Glutamatergic neuron (in vitro differentiated cells): ENCODE measurements at regions not wholly inside any gene's neighbourhood (a gene's known extent, or its start where the extent isn't known, plus 50 kb on each side); places are given as distances from the start of the nearest gene placed in this dataset.
A peak's percentile ranks its signal among the peaks of the same experiment; 100 is the strongest.

Experiments
- DNase-seq: peaks from one replicate; pipeline ENCODE4 v3.0.0; 2022
- H3K27ac Mint-ChIP-seq: one replicate; pipeline ENCODE4 v1.8.0; 2020; ENCODE audit warnings: mild to moderate bottlenecking, mixed read lengths, inconsistent platforms; ENCODE audit not compliant: unreplicated experiment
- H3K27me3 Mint-ChIP-seq: one replicate; pipeline ENCODE4 v1.8.0; 2020; ENCODE audit warnings: mild to moderate bottlenecking, moderate library complexity, mixed read lengths, inconsistent platforms; ENCODE audit not compliant: unreplicated experiment
- H3K36me3 Mint-ChIP-seq: one replicate; pipeline ENCODE4 v1.8.0; 2020; ENCODE audit warnings: mild to moderate bottlenecking, mixed read lengths, inconsistent platforms; ENCODE audit not compliant: unreplicated experiment
- H3K4me1 Mint-ChIP-seq: one replicate; pipeline ENCODE4 v1.8.0; 2020; ENCODE audit warnings: mild to moderate bottlenecking, low read depth, mixed read lengths, inconsistent platforms; ENCODE audit not compliant: unreplicated experiment
- H3K4me3 Mint-ChIP-seq: one replicate; pipeline ENCODE4 v1.8.0; 2020; ENCODE audit warnings: mild to moderate bottlenecking, mixed read lengths, inconsistent platforms; ENCODE audit not compliant: unreplicated experiment
- H3K9me3 Mint-ChIP-seq: one replicate; pipeline ENCODE4 v1.8.0; 2020; ENCODE audit warnings: mild to moderate bottlenecking, moderate library complexity, mixed read lengths, inconsistent platforms; ENCODE audit not compliant: unreplicated experiment
- TF ChIP-seq, protein P1 (sequence below): fragments of 200-600 bp; sonication (generic); IDR thresholded peaks from one replicate; pipeline ENCODE4 v1.5.0; 2021; ENCODE audit not compliant: partially characterized antibody, unreplicated experiment

DNA sequence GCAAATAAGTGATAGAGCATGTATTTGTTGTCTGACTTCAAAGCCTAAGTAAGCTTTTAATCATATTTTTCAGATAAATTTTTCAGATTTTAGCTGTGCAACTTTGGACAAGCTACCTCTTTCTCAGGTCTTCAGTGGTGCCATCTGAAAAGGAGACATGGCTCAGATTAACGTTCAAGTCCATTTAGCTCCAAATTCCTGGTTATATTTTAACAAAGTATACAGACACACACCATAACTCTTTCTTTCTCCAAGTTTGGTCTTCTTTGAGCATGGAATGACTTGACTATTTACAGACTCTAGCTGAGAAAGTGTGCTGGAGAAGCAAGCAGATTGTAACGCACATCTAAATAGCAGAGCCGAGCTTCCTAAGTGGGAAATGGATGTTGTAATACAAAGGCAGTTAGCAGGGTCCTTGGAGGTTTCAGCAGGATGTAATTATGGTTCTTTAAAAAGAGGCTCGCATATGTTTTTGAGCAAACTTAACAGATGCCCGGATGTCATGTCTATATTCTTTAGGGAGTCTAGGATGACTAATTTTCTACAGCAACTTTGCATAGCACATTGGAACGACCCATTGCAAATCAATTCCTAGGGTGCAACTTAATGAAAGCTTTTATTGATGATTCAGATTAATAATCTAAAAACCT lies 128.1 kb upstream of the E2F8 start:
- TF ChIP-seq, protein P1, sequence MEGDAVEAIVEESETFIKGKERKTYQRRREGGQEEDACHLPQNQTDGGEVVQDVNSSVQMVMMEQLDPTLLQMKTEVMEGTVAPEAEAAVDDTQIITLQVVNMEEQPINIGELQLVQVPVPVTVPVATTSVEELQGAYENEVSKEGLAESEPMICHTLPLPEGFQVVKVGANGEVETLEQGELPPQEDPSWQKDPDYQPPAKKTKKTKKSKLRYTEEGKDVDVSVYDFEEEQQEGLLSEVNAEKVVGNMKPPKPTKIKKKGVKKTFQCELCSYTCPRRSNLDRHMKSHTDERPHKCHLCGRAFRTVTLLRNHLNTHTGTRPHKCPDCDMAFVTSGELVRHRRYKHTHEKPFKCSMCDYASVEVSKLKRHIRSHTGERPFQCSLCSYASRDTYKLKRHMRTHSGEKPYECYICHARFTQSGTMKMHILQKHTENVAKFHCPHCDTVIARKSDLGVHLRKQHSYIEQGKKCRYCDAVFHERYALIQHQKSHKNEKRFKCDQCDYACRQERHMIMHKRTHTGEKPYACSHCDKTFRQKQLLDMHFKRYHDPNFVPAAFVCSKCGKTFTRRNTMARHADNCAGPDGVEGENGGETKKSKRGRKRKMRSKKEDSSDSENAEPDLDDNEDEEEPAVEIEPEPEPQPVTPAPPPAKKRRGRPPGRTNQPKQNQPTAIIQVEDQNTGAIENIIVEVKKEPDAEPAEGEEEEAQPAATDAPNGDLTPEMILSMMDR, result no peak
- Mint-ChIP-seq H3K36me3 (no peaks in the 10 kb centered on the region), H3K27me3 (peaks cover 8% of the 10 kb centered on the region), H3K4me1 (peaks cover 75% of the 10 kb centered on the region), H3K4me3 (peak overlapping the region; percentile 32), H3K27ac (peak overlapping the region; percentile 79), H3K9me3 (peaks cover 7% of the 10 kb centered on the region)
- no peak for DNase-seq

DNA sequence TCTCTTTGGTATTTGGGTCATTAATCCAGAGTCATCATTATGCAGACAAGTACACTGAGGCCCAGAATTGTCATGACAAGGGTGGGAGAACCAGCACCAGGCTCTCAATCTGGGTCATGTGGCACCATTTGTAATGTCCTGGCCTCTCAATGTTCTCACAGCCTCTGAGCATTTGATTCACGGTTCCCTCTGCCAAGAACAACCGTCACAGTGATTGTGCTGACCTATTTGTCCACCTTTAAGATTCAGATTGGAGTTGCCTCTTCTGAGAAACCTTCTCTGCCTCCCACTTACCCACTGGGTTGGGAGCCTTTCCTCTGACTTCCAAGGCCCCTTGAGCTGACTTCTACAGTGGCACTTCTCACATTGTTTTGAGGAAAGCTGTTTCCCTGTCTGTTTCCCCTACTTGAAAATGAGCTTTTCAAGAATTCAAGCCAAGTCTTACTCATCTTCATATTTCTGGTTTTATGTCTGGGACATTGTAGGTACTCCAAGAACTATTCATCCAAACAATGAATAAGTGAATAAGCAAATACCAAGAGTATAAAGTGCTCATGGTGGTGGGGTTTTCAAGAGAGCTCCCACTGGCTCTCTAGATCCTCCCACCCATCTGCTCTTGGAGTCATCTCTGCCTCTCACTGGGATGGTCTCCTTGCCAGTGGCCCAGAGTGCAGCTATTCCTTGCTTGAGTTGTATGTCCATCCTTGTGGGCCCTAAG lies 126.4 kb upstream of the E2F8 start:
- TF ChIP-seq, protein P1, result no peak
- H3K9me3 Mint-ChIP-seq, result peaks cover 6% of the 10 kb centered on the region
- H3K36me3 Mint-ChIP-seq, result peaks cover 5% of the 10 kb centered on the region
- H3K4me1 Mint-ChIP-seq, result peaks cover 63% of the 10 kb centered on the region
- peak overlapping the region; percentile 83 for H3K27ac Mint-ChIP-seq
- H3K4me3 Mint-ChIP-seq, result peak overlapping the region; percentile 13
- DNase-seq, result no peak
- H3K27me3 Mint-ChIP-seq, result peaks cover 9% of the 10 kb centered on the region

DNA sequence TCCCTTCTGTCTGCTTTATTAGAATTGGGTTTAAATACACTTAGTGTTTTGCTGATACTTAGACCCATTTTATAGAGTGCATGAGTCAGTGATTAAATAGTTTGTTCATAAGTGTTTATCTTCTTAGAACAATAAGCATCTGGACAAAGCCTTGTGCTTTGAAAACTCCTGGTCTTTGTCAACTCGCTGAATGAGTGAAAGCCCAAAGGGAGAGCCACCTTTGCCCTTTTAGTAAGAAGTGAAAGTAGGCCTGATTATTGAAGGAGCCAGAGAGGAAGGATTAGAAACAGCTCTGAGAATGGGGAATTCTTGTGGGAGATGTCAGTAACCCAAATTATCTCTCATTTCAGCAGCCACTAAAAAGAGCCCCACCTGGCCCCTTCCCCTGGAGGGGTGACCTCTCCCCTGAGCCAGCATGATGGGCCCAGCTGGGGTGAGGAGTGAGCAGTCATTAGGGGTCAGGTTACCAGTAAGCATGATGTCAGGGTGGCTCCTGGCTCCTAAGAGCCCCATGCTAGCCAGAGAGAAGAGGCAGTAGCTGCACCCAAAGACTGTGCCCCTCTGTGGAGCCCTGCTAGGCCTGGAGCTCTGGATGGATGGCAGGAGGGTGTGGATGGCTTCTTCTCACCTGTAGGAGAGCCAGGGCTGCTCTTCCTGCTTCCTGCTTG lies 125.1 kb upstream of the E2F8 start:
- peak overlapping the region; percentile 84 for H3K27ac Mint-ChIP-seq
- H3K27me3 Mint-ChIP-seq, result peaks cover 9% of the 10 kb centered on the region
- H3K36me3 Mint-ChIP-seq, result peaks cover 9% of the 10 kb centered on the region

DNA sequence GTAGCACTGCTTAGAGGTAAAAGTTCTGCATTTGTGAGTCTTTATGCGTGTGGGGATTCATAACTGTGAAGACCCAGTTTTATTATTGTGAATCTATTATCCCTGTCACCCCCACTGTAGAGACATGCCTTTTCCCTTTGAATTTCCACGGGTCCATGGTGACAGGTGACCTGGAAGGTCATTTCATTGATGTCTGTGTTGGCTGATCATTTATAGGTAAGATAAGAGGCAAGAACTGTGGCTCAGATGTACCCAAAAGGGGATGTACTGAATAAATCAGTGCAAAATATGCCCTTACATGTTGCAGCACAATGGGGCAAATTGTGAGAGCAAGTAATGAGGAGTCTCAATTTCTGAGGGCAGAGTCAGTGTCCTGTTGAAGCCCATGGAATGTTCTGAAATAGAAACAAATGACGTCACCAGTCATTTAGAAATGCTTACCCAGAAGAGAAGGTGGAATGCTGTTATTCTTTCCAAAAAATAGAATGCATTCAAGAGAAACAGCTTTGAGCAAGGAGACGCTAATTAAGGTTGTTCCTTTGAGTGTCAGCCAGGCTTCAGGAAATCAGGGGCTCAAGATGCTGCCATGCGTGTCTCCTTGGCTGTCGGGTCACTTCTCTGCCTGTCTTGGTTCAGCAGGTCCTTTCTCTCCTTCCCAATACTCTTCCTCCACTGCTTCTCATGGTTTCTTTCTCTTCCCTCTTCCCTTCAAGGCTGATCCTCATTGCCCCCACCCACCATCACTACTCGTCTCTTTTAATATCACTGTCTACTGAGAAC lies 118.7 kb upstream of the E2F8 start:
- peaks cover 3% of the 10 kb centered on the region for H3K9me3 Mint-ChIP-seq
- H3K27me3 Mint-ChIP-seq, result peaks cover 2% of the 10 kb centered on the region
- H3K4me1 Mint-ChIP-seq, result peaks cover 38% of the 10 kb centered on the region
- peaks cover 9% of the 10 kb centered on the region for H3K36me3 Mint-ChIP-seq
- TF ChIP-seq, protein P1, result no peak
- no peak overlapping the region for H3K27ac Mint-ChIP-seq
- no peak overlapping the region for H3K4me3 Mint-ChIP-seq
- DNase-seq, result no peak

More for the DNA sequence above, 125.1 kb upstream of the E2F8 start:
- Mint-ChIP-seq H3K9me3 (peaks cover 6% of the 10 kb centered on the region), H3K4me3 (peak overlapping the region; percentile 68), H3K4me1 (peaks cover 64% of the 10 kb centered on the region)
- peak; percentile 57 for DNase-seq
- TF ChIP-seq, protein P1, result no peak
